HepG2 (cell line): ENCODE measurements at regions not wholly inside any gene's neighbourhood (a gene's known extent, or its start where the extent isn't known, plus 50 kb on each side); places are given as distances from the start of the nearest gene placed in this dataset.

Source experiments
- ATAC-seq: fragments of 200-7000 bp; cut with Tn5 transposase; 3 replicates; pipeline ENCODE4 v1.9.1; 2020; ENCODE audit warnings: mild to moderate bottlenecking, moderate library complexity
- BruUV-seq: library from RNA; stranded (reverse); fragments of 400-500 nt; replicated peaks from 2 replicates; lab custom pipeline; 2021; lab: Mats Ljungman, UMichigan
- CTCF ChIA-PET: fragments of 300-600 bp; formaldehyde crosslinking; extraction: SDS; loops from one replicate; lab custom pipeline; 2021; ENCODE audit warnings: low total read pairs, inconsistent platforms, low intra/inter-chr PET ratio; lab: Yijun Ruan, JAX
- POLR2A ChIA-PET: fragments of 350-600 bp; sonication (Branson Sonifier 250); formaldehyde crosslinking; loops from one replicate; lab custom pipeline; 2020; ENCODE audit warnings: antibody characterized with exemption, inconsistent platforms; lab: Yijun Ruan, JAX
- DNase-seq: peaks from one replicate; pipeline ENCODE4 v3.0.0-alpha.2; 2015; ENCODE audit warnings: low spot score
- FAIRE-seq: peaks from 3 replicates; lab custom pipeline; 2011; peaks lifted over from hg19 to GRCh38; lab: Jason Lieb, UNC
- H2AFZ ChIP-seq: one replicate; pipeline ENCODE4 v1.6.1; 2011; ENCODE audit warnings: low read length, inconsistent platforms
- H3K27ac ChIP-seq: fragments of 300-600 bp; 3 replicates; pipeline ENCODE4 v1.8.0; 2011; ENCODE audit warnings: mixed run types, mild to moderate bottlenecking, mixed read lengths, low read length, inconsistent platforms; ENCODE audit not compliant: insufficient read depth; ENCODE audit errors: extremely low read length
- H3K27me3 ChIP-seq, 2 experiments: fragments of 200-600 bp in 1 of 2; 2 replicates in 1 of 2; 3 replicates in 1 of 2; pipeline versions ENCODE4 v1.6.0 to v1.8.0; 2011; ENCODE audit warnings: low read length in 2 of 2, mild to moderate bottlenecking in 2 of 2, moderate library complexity in 2 of 2, inconsistent platforms in 1 of 2; ENCODE audit not compliant: insufficient read depth in 2 of 2, control insufficient read depth in 1 of 2
- H3K36me3 ChIP-seq, 2 experiments: fragments of 200-600 bp in 1 of 2; replicated peaks in 1 of 2; 2 replicates in 1 of 2; 3 replicates in 1 of 2; pipeline versions ENCODE4 v1.5.1 to v1.8.0; 2011; ENCODE audit warnings: low read length in 2 of 2, inconsistent platforms in 1 of 2; ENCODE audit not compliant: insufficient read depth in 2 of 2, control insufficient read depth in 1 of 2
- H3K4me1 ChIP-seq: 2 replicates; pipeline ENCODE4 v1.5.1; 2012; ENCODE audit warnings: low read length, inconsistent platforms; ENCODE audit not compliant: insufficient read depth
- H3K4me2 ChIP-seq: 2 replicates; pipeline ENCODE4 v1.6.0; 2011; ENCODE audit warnings: low read depth, low read length, inconsistent platforms
- H3K4me3 ChIP-seq, 3 experiments: fragments of 200-600 bp in 1 of 3; sonication (generic), shearing (Covaris generic) in 1 of 3; replicated peaks in 1 of 3; 2 replicates each; pipeline ENCODE4 v1.5.1; 2011 to 2016; ENCODE audit warnings: low read length in 3 of 3, inconsistent platforms in 2 of 3, low read depth in 2 of 3, mild to moderate bottlenecking in 2 of 3, control low read depth in 1 of 3, mixed read lengths in 1 of 3; ENCODE audit not compliant: insufficient read depth in 1 of 3
- H3K79me2 ChIP-seq: one replicate; pipeline ENCODE4 v1.6.1; 2011; ENCODE audit warnings: low read length, inconsistent platforms; ENCODE audit not compliant: insufficient read depth
- H3K9ac ChIP-seq: 2 replicates; pipeline ENCODE4 v1.6.0; 2011; ENCODE audit warnings: mild to moderate bottlenecking, low read depth, low read length, inconsistent platforms; ENCODE audit not compliant: insufficient read depth
- H3K9me3 ChIP-seq: 2 replicates; pipeline ENCODE4 v1.5.1; 2012; ENCODE audit warnings: mild to moderate bottlenecking, low read length
- H4K20me1 ChIP-seq: 2 replicates; pipeline ENCODE4 v1.6.0; 2011; ENCODE audit warnings: inconsistent platforms, mild to moderate bottlenecking, low read length, moderate library complexity; ENCODE audit not compliant: insufficient read depth
- BRF2 ChIP-seq: sonication (generic); formaldehyde crosslinking; IDR thresholded peaks from 2 replicates; pipeline ENCODE4 v1.8.1; 2022; ENCODE audit warnings: mild to moderate bottlenecking, missing genetic modification reagents
- ESRRA ChIP-seq: sonication (generic); formaldehyde crosslinking; IDR thresholded peaks from 2 replicates; pipeline ENCODE4 v1.5.1; 2020; ENCODE audit warnings: mild to moderate bottlenecking, low read depth, missing genetic modification reagents
- MTERF4 ChIP-seq: sonication (generic); formaldehyde crosslinking; IDR thresholded peaks from 2 replicates; pipeline ENCODE4 v1.8.0; 2023; ENCODE audit warnings: mild to moderate bottlenecking, missing genetic modification reagents
- WGBS: methylation state at CpG from one replicate; pipeline ENCODE4 v1.1.6; 2017; ENCODE audit warnings: low lambda C conversion rate; 5-methylcytosine and 5-hydroxymethylcytosine counted together
- in situ Hi-C: cut with HindIII; loops from 2 replicates; pipeline ENCODE4 v1.10.0; 2017; ENCODE audit warnings: low pct_unique_long_range_greater_than_20kb; ENCODE audit not compliant: extremely low pct_ligation_motif_present
- intact Hi-C: fragments of 100-400 bp; cut with micrococcal nuclease; formaldehyde crosslinking; loops from one replicate; pipeline ENCODE4 v1.10.0; 2022; ENCODE audit not compliant: unreplicated experiment

GRCh38 chr2:151166410-151166809, 95.3 kb downstream of the RBM43 start:
- POLR2A ChIA-PET: no interaction called here
- CTCF ChIA-PET: no interaction called here

GRCh38 chr2:151165105-151165684, 96.5 kb downstream of the RBM43 start:
- H3K9ac ChIP-seq: no peak overlapping the region
- no TSS peak for BruUV-seq
- in situ Hi-C loops (no loop called here), intact Hi-C loops (no loop called here)
- H3K27me3 ChIP-seq: peaks cover 0 to 28% of the 10 kb centered on the region in 2 experiments; a peak in 3 of 5 replicates
- H3K36me3 ChIP-seq: no peaks in the 10 kb centered on the region
- no peak overlapping the region for H3K27ac ChIP-seq
- CTCF ChIA-PET: no interaction called here
- H2AFZ ChIP-seq: no peak overlapping the region
- no peak for FAIRE-seq
- H3K4me3 ChIP-seq: no peak overlapping the region
- no peaks in the 10 kb centered on the region for H3K4me1 ChIP-seq
- no peak overlapping the region for H3K4me2 ChIP-seq
- no peak for TF ChIP-seq MTERF4 (CRISPR knock-in tag)
- DNase-seq: no peak
- no peaks in the 10 kb centered on the region for H3K79me2 ChIP-seq
- no peaks in the 10 kb centered on the region for H3K9me3 ChIP-seq
- no peak for ATAC-seq
- H4K20me1 ChIP-seq: no peaks in the 10 kb centered on the region
- POLR2A ChIA-PET: no interaction called here
- WGBS: 50% methylated on average over 5 of the region's 5 CpGs

More at GRCh38 chr2:151166410-151166809, 95.3 kb downstream of the RBM43 start:
- no peaks in the 10 kb centered on the region for H3K4me1 ChIP-seq
- ATAC-seq (no peak), DNase-seq (no peak), FAIRE-seq (no peak)
- H3K27me3 ChIP-seq: peaks cover 0 to 28% of the 10 kb centered on the region in 2 experiments; a peak in 3 of 5 replicates
- BruUV-seq: no TSS peak
- WGBS: 3% methylated on average over 5 of the region's 5 CpGs
- no peak overlapping the region for H3K27ac ChIP-seq
- no peak overlapping the region for H2AFZ ChIP-seq
- no peak overlapping the region for H3K9ac ChIP-seq
- H3K36me3 ChIP-seq: no peaks in the 10 kb centered on the region
- intact Hi-C loops (no loop called here), in situ Hi-C loops (no loop called here)
- H3K9me3 ChIP-seq: no peaks in the 10 kb centered on the region
- no peak overlapping the region for H3K4me3 ChIP-seq
- H3K4me2 ChIP-seq: no peak overlapping the region
- TF ChIP-seq ESRRA (CRISPR knock-in tag) (no peak), BRF2 (CRISPR knock-in tag) (no peak)
- H4K20me1 ChIP-seq: no peaks in the 10 kb centered on the region
- no peaks in the 10 kb centered on the region for H3K79me2 ChIP-seq
